ENCODE measurements at regions not wholly inside any gene's neighbourhood (a gene's known extent, or its start where the extent isn't known, plus 50 kb on each side); places are given as distances from the start of the nearest gene placed in this dataset.
A peak's percentile ranks its signal among the peaks of the same experiment; 100 is the strongest.

GRCh38 chr1:189693140-189693539, 784.5 kb downstream of the BRINP3 start:
- H3K4me3 ChIP-seq (ENCODE audit: insufficient read depth, low read length), result no peak overlapping the region
- H3K27me3 ChIP-seq (ENCODE audit: insufficient read depth, low read length), result no peaks in the 10 kb centered on the region
- H3K9me3 ChIP-seq (ENCODE audit: low read depth, low read length), result no peaks in the 10 kb centered on the region
- no peak overlapping the region for H2AFZ ChIP-seq (ENCODE audit: low read length)
- no peak overlapping the region for H3K4me2 ChIP-seq (ENCODE audit: insufficient read depth, low read length)
- H3K27ac ChIP-seq (ENCODE audit: low read depth, low read length), result no peak overlapping the region
- no peaks in the 10 kb centered on the region for H3K36me3 ChIP-seq (ENCODE audit: insufficient read depth, low read length)
- H3K79me2 ChIP-seq (ENCODE audit: insufficient read depth, low read length), result no peaks in the 10 kb centered on the region
- no peaks in the 10 kb centered on the region for H3K4me1 ChIP-seq (ENCODE audit: insufficient read depth, low read length)
- H4K20me1 ChIP-seq (ENCODE audit: insufficient read depth, low read length), result no peaks in the 10 kb centered on the region
- DNase-seq (ENCODE audit: insufficient read length, low spot score, missing footprints), result peak; percentile 25
- no peak for TF ChIP-seq CTCF (IDR thresholded peaks at IDR 0.05; ENCODE audit: extremely low read depth, low read depth, low read length)

- H4K20me1 ChIP-seq (ENCODE audit: insufficient read depth, low read length), result no peaks in the 10 kb centered on the region
- H3K9me3 ChIP-seq (ENCODE audit: low read depth, low read length), result no peaks in the 10 kb centered on the region
- H3K4me2 ChIP-seq (ENCODE audit: insufficient read depth, low read length), result no peak overlapping the region
- no peak overlapping the region for H2AFZ ChIP-seq (ENCODE audit: low read length)
- H3K79me2 ChIP-seq (ENCODE audit: insufficient read depth, low read length), result no peaks in the 10 kb centered on the region
- TF ChIP-seq CTCF (IDR thresholded peaks at IDR 0.05; ENCODE audit: extremely low read depth, low read depth, low read length), result no peak
- H3K27me3 ChIP-seq (ENCODE audit: insufficient read depth, low read length), result no peaks in the 10 kb centered on the region
- H3K4me3 ChIP-seq (ENCODE audit: insufficient read depth, low read length), result no peak overlapping the region
- H3K4me1 ChIP-seq (ENCODE audit: insufficient read depth, low read length), result no peaks in the 10 kb centered on the region
- H3K27ac ChIP-seq (ENCODE audit: low read depth, low read length), result no peak overlapping the region
- no peaks in the 10 kb centered on the region for H3K36me3 ChIP-seq (ENCODE audit: insufficient read depth, low read length)
- DNase-seq (ENCODE audit: insufficient read length, low spot score, missing footprints), result no peak
Measured at GRCh38 chr1:189696297-189696696, 781.4 kb downstream of the BRINP3 start.

- H3K4me2 ChIP-seq (ENCODE audit: insufficient read depth, low read length), result no peak overlapping the region
- no peaks in the 10 kb centered on the region for H4K20me1 ChIP-seq (ENCODE audit: insufficient read depth, low read length)
- no peaks in the 10 kb centered on the region for H3K36me3 ChIP-seq (ENCODE audit: insufficient read depth, low read length)
- H3K4me1 ChIP-seq (ENCODE audit: insufficient read depth, low read length), result no peaks in the 10 kb centered on the region
- H2AFZ ChIP-seq (ENCODE audit: low read length), result no peak overlapping the region
- no peak for TF ChIP-seq CTCF (IDR thresholded peaks at IDR 0.05; ENCODE audit: extremely low read depth, low read depth, low read length)
- H3K27me3 ChIP-seq (ENCODE audit: insufficient read depth, low read length), result no peaks in the 10 kb centered on the region
- H3K4me3 ChIP-seq (ENCODE audit: insufficient read depth, low read length), result no peak overlapping the region
- DNase-seq (ENCODE audit: insufficient read length, low spot score, missing footprints), result no peak
- no peak overlapping the region for H3K27ac ChIP-seq (ENCODE audit: low read depth, low read length)
- no peaks in the 10 kb centered on the region for H3K9me3 ChIP-seq (ENCODE audit: low read depth, low read length)
- no peaks in the 10 kb centered on the region for H3K79me2 ChIP-seq (ENCODE audit: insufficient read depth, low read length)
Measured at GRCh38 chr1:189697113-189697512, 780.6 kb downstream of the BRINP3 start.

GRCh38 chr1:189701606-189702005, 776.1 kb downstream of the BRINP3 start:
- Histone ChIP-seq H3K9me3 (ENCODE audit: low read depth, low read length) (no peaks in the 10 kb centered on the region), H2AFZ (ENCODE audit: low read length) (no peak overlapping the region), H3K27ac (ENCODE audit: low read depth, low read length) (no peak overlapping the region), H3K4me2 (ENCODE audit: insufficient read depth, low read length) (no peak overlapping the region), H4K20me1 (ENCODE audit: insufficient read depth, low read length) (no peaks in the 10 kb centered on the region), H3K4me3 (ENCODE audit: insufficient read depth, low read length) (no peak overlapping the region), H3K79me2 (ENCODE audit: insufficient read depth, low read length) (no peaks in the 10 kb centered on the region), H3K36me3 (ENCODE audit: insufficient read depth, low read length) (no peaks in the 10 kb centered on the region), H3K4me1 (ENCODE audit: insufficient read depth, low read length) (no peaks in the 10 kb centered on the region), H3K27me3 (ENCODE audit: insufficient read depth, low read length) (no peaks in the 10 kb centered on the region)
- no peak for TF ChIP-seq CTCF (IDR thresholded peaks at IDR 0.05; ENCODE audit: extremely low read depth, low read depth, low read length)
- DNase-seq (ENCODE audit: insufficient read length, low spot score, missing footprints), result no peak
